ENCODE measurements at regions not wholly inside any gene's neighbourhood (a gene's known extent, or its start where the extent isn't known, plus 50 kb on each side); places are given as distances from the start of the nearest gene placed in this dataset.

DNA sequence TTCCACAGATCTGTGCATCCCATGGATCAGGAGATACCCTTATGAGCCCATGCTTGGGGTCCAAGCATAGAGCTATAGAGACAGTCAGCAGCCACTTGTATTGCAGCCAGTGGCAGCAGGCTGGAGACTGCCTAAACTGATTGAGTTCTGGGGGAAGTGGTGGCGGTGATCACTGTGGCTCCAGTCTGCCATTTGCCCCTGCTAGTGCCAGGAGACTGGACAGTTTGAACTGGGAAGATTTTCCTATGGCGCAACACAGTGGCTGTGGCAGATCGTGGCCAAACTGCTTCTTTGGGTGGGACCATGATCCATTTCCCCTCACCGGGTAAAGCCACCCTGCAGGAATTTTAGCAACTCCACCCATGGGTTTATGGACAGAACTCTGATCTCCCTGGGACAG is 679.7 kb upstream of the SEMA3D start:
- no peaks in the 10 kb centered on the region for H3K36me3 ChIP-seq (ENCODE audit: control insufficient read depth, insufficient read depth, low read length)
- no peaks in the 10 kb centered on the region; the same call in 1 of the 2 replicates for H3K9me3 ChIP-seq (replicated peaks; ENCODE audit: control insufficient read depth, insufficient read depth, low read depth, low read length)
- POLR2A ChIA-PET: no interaction called here
- 3% methylated on average over 4 of the region's 4 CpGs for WGBS (ENCODE audit: insufficient coverage, low coverage, missing lambda C conversion rate)
- BruUV-seq (replicated peaks): no TSS peak
- no peak overlapping the region for H2AFZ ChIP-seq (ENCODE audit: low read depth, low read length)
- H3K27me3 ChIP-seq (ENCODE audit: control insufficient read depth in 2 of 2, insufficient read depth in 2 of 2, low read length in 2 of 2): no peaks in the 10 kb centered on the region
- no peak for ATAC-seq
- DNase-seq (ENCODE audit: extremely low read depth in 1 of 4, low spot score in 3 of 4): no peak
- no peaks in the 10 kb centered on the region for H3K79me2 ChIP-seq (ENCODE audit: control insufficient read depth, insufficient read depth, low read length)
- no peak overlapping the region for H3K4me2 ChIP-seq (ENCODE audit: insufficient read depth, low read length)
- no peaks in the 10 kb centered on the region for H3K4me1 ChIP-seq (replicated peaks in 1 of 2; ENCODE audit: control insufficient read depth in 2 of 2, insufficient read depth in 2 of 2, low read length in 2 of 2)
- H3K4me3 ChIP-seq: no peak overlapping the region
- H3K27ac ChIP-seq (ENCODE audit: extremely low read depth, low read depth, low read length): no peak overlapping the region
- no peak overlapping the region for H3K9ac ChIP-seq (ENCODE audit: insufficient read depth in 1 of 2, low read depth in 2 of 2, low read length in 2 of 2)
- in situ Hi-C loops (cut with MboI): no loop called here
- CTCF ChIA-PET (ENCODE audit: low intra/inter-chr PET ratio): no interaction called here
- intact Hi-C loops (cut with micrococcal nuclease): no loop called here
- no peaks in the 10 kb centered on the region for H3K9me1 ChIP-seq (ENCODE audit: control insufficient read depth, insufficient read depth, low read length)
- TF ChIP-seq, protein P1, sequence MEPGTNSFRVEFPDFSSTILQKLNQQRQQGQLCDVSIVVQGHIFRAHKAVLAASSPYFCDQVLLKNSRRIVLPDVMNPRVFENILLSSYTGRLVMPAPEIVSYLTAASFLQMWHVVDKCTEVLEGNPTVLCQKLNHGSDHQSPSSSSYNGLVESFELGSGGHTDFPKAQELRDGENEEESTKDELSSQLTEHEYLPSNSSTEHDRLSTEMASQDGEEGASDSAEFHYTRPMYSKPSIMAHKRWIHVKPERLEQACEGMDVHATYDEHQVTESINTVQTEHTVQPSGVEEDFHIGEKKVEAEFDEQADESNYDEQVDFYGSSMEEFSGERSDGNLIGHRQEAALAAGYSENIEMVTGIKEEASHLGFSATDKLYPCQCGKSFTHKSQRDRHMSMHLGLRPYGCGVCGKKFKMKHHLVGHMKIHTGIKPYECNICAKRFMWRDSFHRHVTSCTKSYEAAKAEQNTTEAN (CRISPR knock-in tag; IDR thresholded peaks at IDR 0.05): no peak
- no peak for TF ChIP-seq HDAC1 (IDR thresholded peaks at IDR 0.05)
- no peak for TF ChIP-seq RAD51 (IDR thresholded peaks at IDR 0.05; ENCODE audit: borderline replicate concordance, low read depth)
- TF ChIP-seq, protein P2, sequence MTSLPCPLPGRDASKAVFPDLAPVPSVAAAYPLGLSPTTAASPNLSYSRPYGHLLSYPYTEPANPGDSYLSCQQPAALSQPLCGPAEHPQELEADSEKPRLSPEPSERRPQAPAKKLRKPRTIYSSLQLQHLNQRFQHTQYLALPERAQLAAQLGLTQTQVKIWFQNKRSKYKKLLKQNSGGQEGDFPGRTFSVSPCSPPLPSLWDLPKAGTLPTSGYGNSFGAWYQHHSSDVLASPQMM (CRISPR knock-in tag; IDR thresholded peaks at IDR 0.05): no peak
- TF ChIP-seq, protein P3, sequence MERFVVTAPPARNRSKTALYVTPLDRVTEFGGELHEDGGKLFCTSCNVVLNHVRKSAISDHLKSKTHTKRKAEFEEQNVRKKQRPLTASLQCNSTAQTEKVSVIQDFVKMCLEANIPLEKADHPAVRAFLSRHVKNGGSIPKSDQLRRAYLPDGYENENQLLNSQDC (CRISPR knock-in tag; IDR thresholded peaks at IDR 0.05): no peak
- no peak for TF ChIP-seq GATAD2B (IDR thresholded peaks at IDR 0.05; ENCODE audit: borderline replicate concordance)
- no peak for TF ChIP-seq PHB2 (IDR thresholded peaks at IDR 0.05; ENCODE audit: low read depth)
- TF ChIP-seq MEIS2 (IDR thresholded peaks at IDR 0.05; ENCODE audit: partially characterized antibody): no peak
- no peak for TF ChIP-seq TSC22D4 (tag; IDR thresholded peaks at IDR 0.05)
- TF ChIP-seq KAT2B (IDR thresholded peaks at IDR 0.05; ENCODE audit: low read depth, low read length): no peak
- no peak for TF ChIP-seq ZNF311 (CRISPR knock-in tag; IDR thresholded peaks at IDR 0.05)
- TF ChIP-seq, protein P4, sequence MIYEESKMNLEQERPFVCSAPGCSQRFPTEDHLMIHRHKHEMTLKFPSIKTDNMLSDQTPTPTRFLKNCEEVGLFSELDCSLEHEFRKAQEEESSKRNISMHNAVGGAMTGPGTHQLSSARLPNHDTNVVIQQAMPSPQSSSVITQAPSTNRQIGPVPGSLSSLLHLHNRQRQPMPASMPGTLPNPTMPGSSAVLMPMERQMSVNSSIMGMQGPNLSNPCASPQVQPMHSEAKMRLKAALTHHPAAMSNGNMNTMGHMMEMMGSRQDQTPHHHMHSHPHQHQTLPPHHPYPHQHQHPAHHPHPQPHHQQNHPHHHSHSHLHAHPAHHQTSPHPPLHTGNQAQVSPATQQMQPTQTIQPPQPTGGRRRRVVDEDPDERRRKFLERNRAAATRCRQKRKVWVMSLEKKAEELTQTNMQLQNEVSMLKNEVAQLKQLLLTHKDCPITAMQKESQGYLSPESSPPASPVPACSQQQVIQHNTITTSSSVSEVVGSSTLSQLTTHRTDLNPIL (CRISPR knock-in tag; IDR thresholded peaks at IDR 0.05): no peak
- TF ChIP-seq ZNF324 (CRISPR knock-in tag; IDR thresholded peaks at IDR 0.05): no peak
- TF ChIP-seq, protein P5, sequence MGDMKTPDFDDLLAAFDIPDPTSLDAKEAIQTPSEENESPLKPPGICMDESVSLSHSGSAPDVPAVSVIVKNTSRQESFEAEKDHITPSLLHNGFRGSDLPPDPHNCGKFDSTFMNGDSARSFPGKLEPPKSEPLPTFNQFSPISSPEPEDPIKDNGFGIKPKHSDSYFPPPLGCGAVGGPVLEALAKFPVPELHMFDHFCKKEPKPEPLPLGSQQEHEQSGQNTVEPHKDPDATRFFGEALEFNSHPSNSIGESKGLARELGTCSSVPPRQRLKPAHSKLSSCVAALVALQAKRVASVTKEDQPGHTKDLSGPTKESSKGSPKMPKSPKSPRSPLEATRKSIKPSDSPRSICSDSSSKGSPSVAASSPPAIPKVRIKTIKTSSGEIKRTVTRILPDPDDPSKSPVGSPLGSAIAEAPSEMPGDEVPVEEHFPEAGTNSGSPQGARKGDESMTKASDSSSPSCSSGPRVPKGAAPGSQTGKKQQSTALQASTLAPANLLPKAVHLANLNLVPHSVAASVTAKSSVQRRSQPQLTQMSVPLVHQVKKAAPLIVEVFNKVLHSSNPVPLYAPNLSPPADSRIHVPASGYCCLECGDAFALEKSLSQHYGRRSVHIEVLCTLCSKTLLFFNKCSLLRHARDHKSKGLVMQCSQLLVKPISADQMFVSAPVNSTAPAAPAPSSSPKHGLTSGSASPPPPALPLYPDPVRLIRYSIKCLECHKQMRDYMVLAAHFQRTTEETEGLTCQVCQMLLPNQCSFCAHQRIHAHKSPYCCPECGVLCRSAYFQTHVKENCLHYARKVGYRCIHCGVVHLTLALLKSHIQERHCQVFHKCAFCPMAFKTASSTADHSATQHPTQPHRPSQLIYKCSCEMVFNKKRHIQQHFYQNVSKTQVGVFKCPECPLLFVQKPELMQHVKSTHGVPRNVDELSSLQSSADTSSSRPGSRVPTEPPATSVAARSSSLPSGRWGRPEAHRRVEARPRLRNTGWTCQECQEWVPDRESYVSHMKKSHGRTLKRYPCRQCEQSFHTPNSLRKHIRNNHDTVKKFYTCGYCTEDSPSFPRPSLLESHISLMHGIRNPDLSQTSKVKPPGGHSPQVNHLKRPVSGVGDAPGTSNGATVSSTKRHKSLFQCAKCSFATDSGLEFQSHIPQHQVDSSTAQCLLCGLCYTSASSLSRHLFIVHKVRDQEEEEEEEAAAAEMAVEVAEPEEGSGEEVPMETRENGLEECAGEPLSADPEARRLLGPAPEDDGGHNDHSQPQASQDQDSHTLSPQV (IDR thresholded peaks at IDR 0.05): no peak
- no peak for TF ChIP-seq RBFOX2 (IDR thresholded peaks at IDR 0.05; ENCODE audit: low read depth, low read length)
- FAIRE-seq: no peak
- H4K20me1 ChIP-seq (replicated peaks; ENCODE audit: control insufficient read depth, insufficient read depth, low read length): no peaks in the 10 kb centered on the region

Measured in K562 (cell line).